Stimulated activated memory B cell treated with anti-CD40 and anti-IgM and Interleukin-4, amounts not matched to agents 10 μg/mL and 1 μg/mL and 100 μg/mL, for 72 hours (primary cell): ENCODE measurements at regions not wholly inside any gene's neighbourhood (a gene's known extent, or its start where the extent isn't known, plus 50 kb on each side); places are given as distances from the start of the nearest gene placed in this dataset.
"Not testable (repeated sequence)": the region's sequence is repeated elsewhere in the genome, so short reads cannot be mapped to it uniquely, and the experiment has no call there.

Source experiments
- ATAC-seq: fragments of 150-1000 bp; cut with Tn5 transposase; 2 replicates; pipeline ENCODE4 v1.10.0; 2021
- H3K27ac Mint-ChIP-seq: one replicate; pipeline ENCODE4 v1.8.0; 2022; ENCODE audit warnings: mild to moderate bottlenecking, mixed read lengths
- H3K27me3 Mint-ChIP-seq: one replicate; pipeline ENCODE4 v1.8.0; 2022; ENCODE audit warnings: mixed read lengths
- H3K36me3 Mint-ChIP-seq: one replicate; pipeline ENCODE4 v1.8.0; 2022; ENCODE audit warnings: mixed read lengths
- H3K4me1 Mint-ChIP-seq: one replicate; pipeline ENCODE4 v1.8.0; 2022; ENCODE audit warnings: mixed read lengths
- H3K4me3 Mint-ChIP-seq: one replicate; pipeline ENCODE4 v1.8.0; 2022; ENCODE audit warnings: mild to moderate bottlenecking, moderate library complexity, mixed read lengths
- H3K9me3 Mint-ChIP-seq: one replicate; pipeline ENCODE4 v1.8.0; 2022; ENCODE audit warnings: mixed read lengths

- H3K4me3 Mint-ChIP-seq = no peak overlapping the region
- H3K27me3 Mint-ChIP-seq = no peaks in the 10 kb centered on the region
- ATAC-seq = no peak
- H3K36me3 Mint-ChIP-seq = no peaks in the 10 kb centered on the region
- H3K4me1 Mint-ChIP-seq = no peaks in the 10 kb centered on the region
- peaks cover 4% of the 10 kb centered on the region for H3K9me3 Mint-ChIP-seq
- H3K27ac Mint-ChIP-seq = no peak overlapping the region
Measured at GRCh38 chr10:125605167-125605566, 77.8 kb downstream of the TEX36 start.

- Mint-ChIP-seq H3K9me3 (peaks cover 6% of the 10 kb centered on the region), H3K27ac (no peak overlapping the region), H3K27me3 (no peaks in the 10 kb centered on the region), H3K36me3 (no peaks in the 10 kb centered on the region), H3K4me1 (peaks cover 6% of the 10 kb centered on the region), H3K4me3 (no peak overlapping the region)
- no peak for ATAC-seq
Measured at GRCh38 chr10:125602825-125603224, 80.1 kb downstream of the TEX36 start.

- Mint-ChIP-seq H3K27ac (no peak overlapping the region), H3K36me3 (peaks cover 4% of the 10 kb centered on the region), H3K27me3 (peaks cover 8% of the 10 kb centered on the region), H3K4me3 (no peak overlapping the region), H3K9me3 (peaks cover 15% of the 10 kb centered on the region), H3K4me1 (peaks cover 6% of the 10 kb centered on the region)
- no peak for ATAC-seq
Measured at GRCh38 chr10:125599194-125599593, 83.8 kb downstream of the TEX36 start.

GRCh38 chr10:125595911-125596310, 87.1 kb downstream of the TEX36 start:
- Mint-ChIP-seq H3K36me3 (peaks cover 4% of the 10 kb centered on the region), H3K27me3 (peaks cover 15% of the 10 kb centered on the region), H3K27ac (no peak overlapping the region), H3K9me3 (peaks cover 15% of the 10 kb centered on the region), H3K4me3 (no peak overlapping the region), H3K4me1 (peaks cover 6% of the 10 kb centered on the region)
- no peak for ATAC-seq

- no peaks in the 10 kb centered on the region for H3K4me1 Mint-ChIP-seq
- peaks cover 15% of the 10 kb centered on the region for H3K27me3 Mint-ChIP-seq
- no peak overlapping the region for H3K4me3 Mint-ChIP-seq
- H3K9me3 Mint-ChIP-seq = peaks cover 9% of the 10 kb centered on the region
- H3K36me3 Mint-ChIP-seq = peaks cover 4% of the 10 kb centered on the region
- no peak for ATAC-seq
- no peak overlapping the region for H3K27ac Mint-ChIP-seq
Measured at GRCh38 chr10:125593644-125594043, 89.3 kb downstream of the TEX36 start.

GRCh38 chr10:125592897-125593296, 90.1 kb downstream of the TEX36 start:
- peaks cover 22% of the 10 kb centered on the region for H3K27me3 Mint-ChIP-seq
- H3K27ac Mint-ChIP-seq = no peak overlapping the region
- ATAC-seq = no peak
- peaks cover 4% of the 10 kb centered on the region for H3K36me3 Mint-ChIP-seq
- peaks cover 9% of the 10 kb centered on the region for H3K9me3 Mint-ChIP-seq
- no peaks in the 10 kb centered on the region for H3K4me1 Mint-ChIP-seq
- H3K4me3 Mint-ChIP-seq = no peak overlapping the region

GRCh38 chr10:125591886-125592285, 91.1 kb downstream of the TEX36 start:
- Mint-ChIP-seq H3K9me3 (peaks cover 10% of the 10 kb centered on the region), H3K4me1 (no peaks in the 10 kb centered on the region), H3K36me3 (peaks cover 4% of the 10 kb centered on the region), H3K4me3 (no peak overlapping the region), H3K27ac (no peak overlapping the region), H3K27me3 (peaks cover 23% of the 10 kb centered on the region)
- ATAC-seq = no peak

- ATAC-seq = not testable (repeated sequence)
Measured at GRCh38 chr10:125588738-125589137, 94.2 kb downstream of the TEX36 start.

GRCh38 chr10:125584954-125585353, 98.0 kb downstream of the TEX36 start:
- Mint-ChIP-seq H3K4me3 (no peak overlapping the region), H3K9me3 (peaks cover 6% of the 10 kb centered on the region), H3K27ac (no peak overlapping the region), H3K27me3 (peaks cover 8% of the 10 kb centered on the region), H3K4me1 (no peaks in the 10 kb centered on the region), H3K36me3 (no peaks in the 10 kb centered on the region)
- no peak for ATAC-seq

More at GRCh38 chr10:125588738-125589137, 94.2 kb downstream of the TEX36 start:
- H3K9me3 Mint-ChIP-seq, H3K4me3 Mint-ChIP-seq, H3K36me3 Mint-ChIP-seq, H3K4me1 Mint-ChIP-seq, H3K27ac Mint-ChIP-seq: not testable (repeated sequence)
- peaks cover 15% of the 10 kb centered on the region for H3K27me3 Mint-ChIP-seq

GRCh38 chr10:125578658-125579315, 104.2 kb downstream of the TEX36 start:
- H3K9me3 Mint-ChIP-seq = peaks cover 6% of the 10 kb centered on the region
- H3K4me3 Mint-ChIP-seq = no peak overlapping the region
- no peaks in the 10 kb centered on the region for H3K4me1 Mint-ChIP-seq
- ATAC-seq = no peak
- no peaks in the 10 kb centered on the region for H3K36me3 Mint-ChIP-seq
- H3K27ac Mint-ChIP-seq = no peak overlapping the region
- H3K27me3 Mint-ChIP-seq = peaks cover 4% of the 10 kb centered on the region

GRCh38 chr10:125575843-125576242, 107.1 kb downstream of the TEX36 start:
- Mint-ChIP-seq H3K4me3 (no peak overlapping the region), H3K27me3 (peaks cover 8% of the 10 kb centered on the region), H3K9me3 (peaks cover 6% of the 10 kb centered on the region), H3K27ac (no peak overlapping the region), H3K36me3 (no peaks in the 10 kb centered on the region), H3K4me1 (no peaks in the 10 kb centered on the region)
- ATAC-seq = no peak

- H3K27me3 Mint-ChIP-seq = no peaks in the 10 kb centered on the region
- H3K9me3 Mint-ChIP-seq = peaks cover 6% of the 10 kb centered on the region
- H3K36me3 Mint-ChIP-seq = no peaks in the 10 kb centered on the region
- ATAC-seq = no peak
- no peak overlapping the region for H3K4me3 Mint-ChIP-seq
- no peak overlapping the region for H3K27ac Mint-ChIP-seq
- H3K4me1 Mint-ChIP-seq = no peaks in the 10 kb centered on the region
Measured at GRCh38 chr10:125568156-125568555, 114.8 kb downstream of the TEX36 start.

- no peak overlapping the region for H3K27ac Mint-ChIP-seq
- H3K4me1 Mint-ChIP-seq = no peaks in the 10 kb centered on the region
- H3K36me3 Mint-ChIP-seq = no peaks in the 10 kb centered on the region
- no peak overlapping the region for H3K4me3 Mint-ChIP-seq
- peaks cover 6% of the 10 kb centered on the region for H3K9me3 Mint-ChIP-seq
- no peaks in the 10 kb centered on the region for H3K27me3 Mint-ChIP-seq
- no peak for ATAC-seq
Measured at GRCh38 chr10:125567529-125567928, 115.4 kb downstream of the TEX36 start.

GRCh38 chr10:125565046-125565445, 117.9 kb downstream of the TEX36 start:
- H3K27ac Mint-ChIP-seq = no peak overlapping the region
- peaks cover 6% of the 10 kb centered on the region for H3K9me3 Mint-ChIP-seq
- no peak for ATAC-seq
- H3K27me3 Mint-ChIP-seq = no peaks in the 10 kb centered on the region
- no peaks in the 10 kb centered on the region for H3K4me1 Mint-ChIP-seq
- no peak overlapping the region for H3K4me3 Mint-ChIP-seq
- no peaks in the 10 kb centered on the region for H3K36me3 Mint-ChIP-seq

GRCh38 chr10:125564570-125564969, 118.4 kb downstream of the TEX36 start:
- H3K4me3 Mint-ChIP-seq = no peak overlapping the region
- ATAC-seq = no peak
- H3K36me3 Mint-ChIP-seq = no peaks in the 10 kb centered on the region
- H3K9me3 Mint-ChIP-seq = peaks cover 6% of the 10 kb centered on the region
- H3K4me1 Mint-ChIP-seq = no peaks in the 10 kb centered on the region
- no peak overlapping the region for H3K27ac Mint-ChIP-seq
- H3K27me3 Mint-ChIP-seq = no peaks in the 10 kb centered on the region

GRCh38 chr10:125562737-125563136, 120.2 kb downstream of the TEX36 start:
- H3K4me3 Mint-ChIP-seq = no peak overlapping the region
- H3K4me1 Mint-ChIP-seq = no peaks in the 10 kb centered on the region
- H3K27me3 Mint-ChIP-seq = no peaks in the 10 kb centered on the region
- no peak for ATAC-seq
- no peak overlapping the region for H3K27ac Mint-ChIP-seq
- no peaks in the 10 kb centered on the region for H3K36me3 Mint-ChIP-seq
- peaks cover 5% of the 10 kb centered on the region for H3K9me3 Mint-ChIP-seq
